ENCODE measurements at regions not wholly inside any gene's neighbourhood (a gene's known extent, or its start where the extent isn't known, plus 50 kb on each side); places are given as distances from the start of the nearest gene placed in this dataset.
"Not testable (repeated sequence)": the region's sequence is repeated elsewhere in the genome, so short reads cannot be mapped to it uniquely, and the experiment has no call there.

DNA sequence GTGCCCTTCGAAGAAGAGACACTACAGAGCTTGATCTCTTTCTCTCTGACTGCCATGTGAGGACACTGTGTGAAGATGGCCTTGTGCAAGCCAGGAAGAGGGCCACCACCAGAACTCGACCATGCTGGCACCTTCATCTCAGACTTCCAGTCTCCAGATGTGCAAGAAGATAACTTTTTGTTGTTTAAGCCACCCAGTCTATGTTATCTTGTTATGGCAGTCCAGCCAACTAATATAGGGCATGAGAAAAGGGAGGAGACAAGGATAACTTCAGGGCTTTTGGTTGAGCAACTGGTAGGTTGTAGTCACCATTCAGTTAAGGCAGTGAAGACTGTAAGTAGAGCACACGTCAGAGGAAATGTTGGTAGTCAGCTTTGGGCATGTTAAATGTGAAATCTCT lies 515.5 kb downstream of the CSNK1G3 start:
- Histone ChIP-seq H3K36me3 (replicated peaks) (no peaks in the 10 kb centered on the region), H3K27ac (no peak overlapping the region), H3K27me3 (replicated peaks) (no peaks in the 10 kb centered on the region), H3K4me3 (ENCODE audit: low read depth, low read length) (no peak overlapping the region)
- no peak for DNase-seq
- in situ Hi-C loops (cut with HindIII; ENCODE audit: low pct_ligation_motif_present, low sequenced_read_pairs), result no loop called here
- TF ChIP-seq CTCF (IDR thresholded peaks at IDR 0.05; ENCODE audit: low read depth, low read length, missing control alignments), result no peak

DNA sequence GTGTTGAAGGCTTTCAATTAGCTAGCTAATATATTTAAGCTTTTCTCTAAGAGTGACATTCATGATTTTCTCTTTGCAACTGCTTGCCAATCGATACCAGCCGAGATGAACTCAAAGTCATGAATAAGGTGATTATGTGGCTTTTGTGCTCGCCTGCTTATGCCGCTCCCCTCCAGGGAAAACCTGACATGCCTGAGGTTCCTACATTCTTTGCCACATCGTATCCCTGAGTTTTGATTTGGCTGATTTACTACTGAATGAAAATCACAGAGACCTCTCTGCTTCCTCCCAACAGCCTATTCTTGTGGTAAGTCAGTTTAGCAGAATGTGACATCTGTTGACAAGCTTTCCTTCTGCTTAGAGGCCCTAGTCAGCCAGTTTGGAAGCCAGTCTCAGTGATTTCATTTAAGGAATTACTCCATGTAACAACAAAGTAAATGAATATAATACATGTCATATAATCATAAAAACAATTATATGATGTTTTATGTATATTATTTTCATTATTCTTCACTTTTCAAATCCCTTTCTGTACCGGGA lies 513.4 kb downstream of the CSNK1G3 start:
- Histone ChIP-seq H3K27ac (no peak overlapping the region), H3K27me3 (replicated peaks) (no peaks in the 10 kb centered on the region), H3K4me3 (ENCODE audit: low read depth, low read length) (no peak overlapping the region), H3K36me3 (replicated peaks) (no peaks in the 10 kb centered on the region)
- in situ Hi-C loops (cut with HindIII; ENCODE audit: low pct_ligation_motif_present, low sequenced_read_pairs), result no loop called here
- DNase-seq, result no peak
- no peak for TF ChIP-seq CTCF (IDR thresholded peaks at IDR 0.05; ENCODE audit: low read depth, low read length, missing control alignments)

DNA sequence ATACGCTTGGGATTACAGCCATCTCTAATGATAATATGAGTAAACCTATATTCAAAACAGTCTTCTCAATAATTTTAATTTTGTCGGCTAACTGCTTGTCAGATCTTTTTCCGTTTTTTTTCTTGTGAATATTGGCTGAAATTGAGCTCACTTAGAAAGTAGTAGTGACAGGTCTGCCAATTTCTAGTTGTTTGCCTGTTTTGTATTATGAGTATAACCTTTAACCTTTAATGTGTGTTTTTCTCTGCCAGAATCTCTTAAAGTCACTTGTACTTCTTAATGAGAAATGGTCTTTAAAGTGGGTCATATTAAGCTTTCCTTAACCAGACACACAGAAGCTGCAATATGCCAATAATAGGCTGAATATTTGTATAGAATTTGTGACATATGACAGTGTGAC lies 511.0 kb downstream of the CSNK1G3 start:
- in situ Hi-C loops (cut with HindIII; ENCODE audit: low pct_ligation_motif_present, low sequenced_read_pairs), result no loop called here
- TF ChIP-seq CTCF (IDR thresholded peaks at IDR 0.05; ENCODE audit: low read depth, low read length, missing control alignments), result no peak
- Histone ChIP-seq H3K36me3 (replicated peaks) (no peaks in the 10 kb centered on the region), H3K27me3 (replicated peaks) (no peaks in the 10 kb centered on the region), H3K27ac (no peak overlapping the region), H3K4me3 (ENCODE audit: low read depth, low read length) (no peak overlapping the region)
- DNase-seq, result no peak

DNA sequence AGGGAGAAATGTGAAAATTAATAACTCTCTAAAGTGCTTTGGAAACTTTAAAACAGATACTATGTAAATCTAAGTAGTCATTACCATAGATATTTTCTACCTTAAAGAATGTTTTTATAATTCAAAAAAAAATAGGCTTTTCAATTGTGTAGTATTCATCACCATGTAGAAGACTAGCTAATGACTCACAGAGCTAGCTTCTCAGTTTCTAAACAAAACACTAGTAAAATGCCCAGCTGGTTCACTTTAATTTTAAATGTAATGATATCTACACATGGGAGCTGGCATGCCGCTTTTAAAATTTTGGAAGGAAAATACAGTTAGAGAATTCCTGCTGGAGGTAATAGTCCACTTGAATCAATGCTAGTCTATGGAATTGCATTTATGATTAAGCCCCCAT lies 509.8 kb downstream of the CSNK1G3 start:
- Histone ChIP-seq H3K27me3 (replicated peaks) (no peaks in the 10 kb centered on the region), H3K27ac (no peak overlapping the region), H3K4me3 (ENCODE audit: low read depth, low read length) (no peak overlapping the region), H3K36me3 (replicated peaks) (no peaks in the 10 kb centered on the region)
- in situ Hi-C loops (cut with HindIII; ENCODE audit: low pct_ligation_motif_present, low sequenced_read_pairs), result no loop called here
- DNase-seq, result no peak
- TF ChIP-seq CTCF (IDR thresholded peaks at IDR 0.05; ENCODE audit: low read depth, low read length, missing control alignments), result no peak

DNA sequence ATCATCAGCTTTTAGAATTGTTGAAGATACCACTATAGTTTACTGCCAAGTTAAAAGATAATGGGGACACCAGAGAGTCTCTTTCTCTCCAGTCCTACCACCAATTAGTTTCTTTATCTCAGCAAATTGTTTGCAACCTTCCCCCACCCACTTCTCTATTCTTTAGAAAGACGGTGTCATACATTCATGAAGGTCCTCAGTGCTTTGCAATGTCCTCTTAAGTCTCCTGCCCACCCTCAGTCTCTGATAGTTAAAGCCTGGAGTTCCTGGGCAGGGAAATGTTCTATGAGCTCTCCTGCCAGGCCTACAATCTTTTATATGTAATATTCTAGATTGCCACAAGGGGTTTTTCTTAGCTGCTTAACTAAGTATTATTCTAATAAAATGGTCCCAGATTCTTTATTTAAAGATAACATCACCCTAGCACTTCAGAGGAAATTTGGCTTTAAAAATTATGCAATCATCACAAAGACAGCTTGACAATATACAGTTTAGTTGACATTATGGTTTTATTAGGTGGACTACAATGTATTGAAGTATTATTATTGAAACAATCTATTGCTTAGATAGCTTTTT lies 509.2 kb downstream of the CSNK1G3 start:
- no peak overlapping the region for H3K27ac ChIP-seq
- H3K27me3 ChIP-seq (replicated peaks), result no peaks in the 10 kb centered on the region
- TF ChIP-seq CTCF (IDR thresholded peaks at IDR 0.05; ENCODE audit: low read depth, low read length, missing control alignments), result peak; percentile 11
- in situ Hi-C loops (cut with HindIII; ENCODE audit: low pct_ligation_motif_present, low sequenced_read_pairs), result no loop called here
- H3K36me3 ChIP-seq (replicated peaks), result no peaks in the 10 kb centered on the region
- DNase-seq, result no peak
- no peak overlapping the region for H3K4me3 ChIP-seq (ENCODE audit: low read depth, low read length)

DNA sequence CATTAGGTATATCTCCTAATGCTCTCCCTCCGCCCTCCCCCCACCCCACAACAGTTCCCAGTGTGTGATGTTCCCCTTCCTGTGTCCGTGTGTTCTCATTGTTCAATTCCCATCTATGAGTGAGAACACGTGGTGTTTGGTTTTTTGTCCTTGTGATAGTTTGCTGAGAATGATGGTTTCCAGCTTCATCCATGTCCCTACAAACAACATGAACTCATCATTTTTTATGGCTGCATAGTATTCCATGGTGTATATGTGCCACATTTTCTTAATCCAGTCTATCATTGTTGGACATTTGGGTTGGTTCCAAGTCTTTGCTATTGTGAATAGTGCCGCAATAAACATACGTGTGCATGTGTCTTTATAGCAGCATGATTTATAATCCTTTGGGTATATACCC lies 505.3 kb downstream of the CSNK1G3 start:
- H3K4me3 ChIP-seq (ENCODE audit: low read depth, low read length); H3K36me3 ChIP-seq (replicated peaks); DNase-seq; H3K27me3 ChIP-seq (replicated peaks); H3K27ac ChIP-seq; in situ Hi-C loops (cut with HindIII; ENCODE audit: low pct_ligation_motif_present, low sequenced_read_pairs): not testable (repeated sequence)
